KBM-7 (cell line): ENCODE measurements at regions not wholly inside any gene's neighbourhood (a gene's known extent, or its start where the extent isn't known, plus 50 kb on each side); places are given as distances from the start of the nearest gene placed in this dataset.

Experiments
- DNase-seq: peaks from one replicate; pipeline ENCODE4 v3.0.0-alpha.2; 2015
- in situ Hi-C: fragments of 300-500 bp; cut with MboI; formaldehyde crosslinking; loops from 2 replicates; pipeline ENCODE4 v1.14.3; 2020; ENCODE audit warnings: low sequenced_read_pairs, low pct_unique_long_range_greater_than_20kb, mixed read lengths

DNA sequence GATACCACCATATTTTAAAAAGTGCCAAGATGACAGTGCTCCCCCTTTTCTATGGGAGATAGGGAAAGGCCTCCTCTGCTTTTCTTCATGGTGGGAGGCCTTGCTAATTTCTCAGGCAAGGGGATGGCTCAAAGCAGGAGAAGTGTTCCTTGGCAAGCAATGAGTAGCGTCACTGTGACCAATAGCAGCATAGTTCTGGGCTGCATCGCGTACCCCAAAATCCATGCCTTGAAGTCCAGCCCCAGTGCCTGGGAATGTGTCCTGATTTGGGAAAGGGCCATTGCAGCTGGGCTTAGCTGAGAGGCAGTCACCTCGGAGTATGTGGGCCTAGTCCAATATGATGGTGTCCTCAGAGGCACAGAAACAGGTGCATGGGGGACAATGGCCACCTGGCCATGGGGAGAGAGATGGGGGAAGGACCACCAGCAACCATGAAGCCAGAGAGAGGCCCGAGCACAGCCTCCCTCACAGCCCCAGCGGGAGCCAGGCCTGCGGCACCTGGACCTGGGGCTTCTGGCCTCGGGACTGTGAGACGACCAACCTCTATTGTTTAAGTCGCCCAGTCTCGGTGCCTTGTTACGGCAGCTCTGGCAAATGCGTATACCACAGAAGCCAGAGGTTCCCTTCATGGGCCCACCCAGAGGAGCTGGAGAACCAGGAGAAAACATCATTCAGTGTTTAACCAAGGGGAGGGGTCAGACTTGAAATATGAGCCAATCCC, 153.1 kb upstream of the RPS6KA2 start:
- in situ Hi-C loops, result no loop called here
- no peak for DNase-seq

DNA sequence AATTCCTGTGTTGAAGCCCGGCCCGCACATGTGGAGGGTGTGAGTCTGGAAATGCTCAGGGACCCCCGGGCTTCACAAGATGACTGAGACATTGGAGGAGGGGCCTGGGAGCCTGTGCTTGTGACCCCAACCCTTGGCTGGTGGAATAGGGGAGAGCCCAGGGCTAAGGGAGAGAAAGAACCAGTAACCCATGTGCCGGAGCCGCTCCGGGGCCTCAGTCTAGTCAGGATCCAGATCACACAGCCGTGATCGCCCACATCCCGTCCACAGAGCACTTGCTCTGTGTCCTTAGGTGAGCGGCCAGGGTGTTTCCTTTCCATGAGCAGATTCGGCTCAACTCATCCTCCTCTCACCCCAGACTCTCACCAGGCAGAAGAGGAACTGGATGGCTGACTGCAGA, 152.3 kb upstream of the RPS6KA2 start:
- no peak for DNase-seq
- in situ Hi-C loops, result no loop called here

DNA sequence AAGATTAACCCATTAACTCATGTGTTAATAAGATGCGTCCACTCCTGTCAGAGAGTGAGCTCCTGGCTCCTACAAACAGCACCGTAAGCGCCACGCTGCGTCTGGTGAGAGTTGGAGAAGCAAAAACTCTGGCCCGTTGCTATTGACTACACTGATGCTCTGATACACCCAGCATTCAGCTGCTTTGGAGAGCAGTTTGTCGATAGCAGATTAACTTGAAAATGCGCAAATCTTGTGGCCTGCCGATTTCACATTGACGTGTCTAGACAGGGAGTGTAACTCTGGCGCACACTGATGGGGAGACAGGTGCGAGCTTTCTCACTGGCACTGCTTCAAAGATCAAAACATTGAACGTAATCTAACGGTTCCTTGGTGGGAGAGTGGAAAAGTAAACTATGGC, 151.7 kb upstream of the RPS6KA2 start:
- DNase-seq, result no peak
- in situ Hi-C loops, result no loop called here

DNA sequence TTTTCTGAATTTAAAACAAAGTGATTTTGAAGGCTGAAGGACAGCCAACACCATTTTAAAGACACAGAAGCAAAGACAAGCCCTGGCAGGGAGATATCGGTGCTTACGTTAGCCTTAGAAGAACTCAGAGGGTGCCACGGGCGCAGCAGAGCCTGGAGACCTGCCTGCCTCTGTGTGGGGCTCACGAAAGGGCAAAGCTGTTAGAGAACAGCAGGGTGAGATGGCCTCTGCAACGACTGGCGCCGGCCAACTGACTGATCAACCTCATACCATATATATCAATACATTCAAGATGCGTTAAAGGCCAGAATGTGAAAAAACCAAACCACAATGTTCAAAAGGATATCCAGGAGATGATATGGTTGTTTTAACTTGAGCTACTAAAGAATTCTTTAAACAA, 151.0 kb upstream of the RPS6KA2 start:
- in situ Hi-C loops, result no loop called here
- DNase-seq, result no peak

DNA sequence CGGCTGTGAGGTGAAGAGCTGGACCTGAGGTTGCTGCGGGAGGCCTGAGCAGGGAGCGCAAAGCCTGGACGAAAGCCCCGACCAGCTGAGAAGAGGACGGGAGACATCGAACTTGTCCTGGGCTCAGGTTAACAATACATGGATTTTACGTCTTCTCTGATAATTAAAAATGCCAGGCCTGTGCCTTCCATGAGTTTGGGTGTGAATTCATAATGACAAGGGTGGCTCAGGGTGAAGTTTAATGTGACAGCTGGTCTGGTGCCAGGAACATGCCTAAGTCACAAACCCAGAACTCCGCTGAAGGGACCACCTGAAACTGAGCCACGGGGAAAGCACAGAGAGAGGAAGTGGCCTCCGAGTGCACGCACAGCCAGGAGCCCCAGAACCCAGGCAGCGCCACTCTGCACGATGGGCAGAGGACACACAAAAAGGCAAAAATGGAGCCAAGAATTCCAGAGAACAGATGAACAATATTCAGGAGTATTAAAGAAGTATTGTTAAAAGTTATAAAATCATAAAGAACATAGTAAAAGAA, 150.1 kb upstream of the RPS6KA2 start:
- in situ Hi-C loops, result no loop called here
- DNase-seq, result no peak

DNA sequence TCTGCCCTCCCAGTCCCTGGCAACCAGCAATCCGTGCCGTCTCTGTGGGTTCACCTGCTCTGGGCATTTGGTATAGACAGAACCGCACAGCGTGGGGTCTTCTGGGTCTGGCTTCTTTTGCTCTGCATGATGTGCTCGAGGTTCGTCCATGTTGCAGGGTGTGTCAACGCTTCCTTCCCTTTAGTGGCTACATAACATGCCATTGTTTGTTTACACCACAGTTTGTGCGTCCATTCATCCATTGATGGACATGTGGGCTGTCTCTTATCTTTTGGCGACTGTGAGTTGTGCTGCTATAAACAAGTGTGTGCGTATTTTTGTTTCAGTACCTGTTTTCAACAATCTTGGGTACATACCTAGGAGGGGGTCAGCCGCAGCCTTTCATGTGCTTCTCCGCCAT, 149.5 kb upstream of the RPS6KA2 start:
- in situ Hi-C loops, result no loop called here
- no peak for DNase-seq

DNA sequence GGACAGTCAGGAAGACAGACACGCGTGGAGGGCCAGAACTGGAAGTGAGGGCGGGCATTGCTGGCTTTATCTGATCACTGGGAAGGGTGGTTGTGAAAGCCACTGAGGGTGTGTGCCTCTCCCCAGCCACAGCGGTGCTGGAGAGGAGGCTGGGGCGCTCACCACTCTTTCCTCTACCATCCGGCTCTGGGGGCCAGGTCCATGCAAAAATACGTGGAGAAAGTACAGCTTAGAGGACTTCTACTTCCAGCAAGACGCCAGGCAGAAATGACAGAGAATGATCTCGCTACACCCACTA, 148.8 kb upstream of the RPS6KA2 start:
- in situ Hi-C loops, result no loop called here
- no peak for DNase-seq

DNA sequence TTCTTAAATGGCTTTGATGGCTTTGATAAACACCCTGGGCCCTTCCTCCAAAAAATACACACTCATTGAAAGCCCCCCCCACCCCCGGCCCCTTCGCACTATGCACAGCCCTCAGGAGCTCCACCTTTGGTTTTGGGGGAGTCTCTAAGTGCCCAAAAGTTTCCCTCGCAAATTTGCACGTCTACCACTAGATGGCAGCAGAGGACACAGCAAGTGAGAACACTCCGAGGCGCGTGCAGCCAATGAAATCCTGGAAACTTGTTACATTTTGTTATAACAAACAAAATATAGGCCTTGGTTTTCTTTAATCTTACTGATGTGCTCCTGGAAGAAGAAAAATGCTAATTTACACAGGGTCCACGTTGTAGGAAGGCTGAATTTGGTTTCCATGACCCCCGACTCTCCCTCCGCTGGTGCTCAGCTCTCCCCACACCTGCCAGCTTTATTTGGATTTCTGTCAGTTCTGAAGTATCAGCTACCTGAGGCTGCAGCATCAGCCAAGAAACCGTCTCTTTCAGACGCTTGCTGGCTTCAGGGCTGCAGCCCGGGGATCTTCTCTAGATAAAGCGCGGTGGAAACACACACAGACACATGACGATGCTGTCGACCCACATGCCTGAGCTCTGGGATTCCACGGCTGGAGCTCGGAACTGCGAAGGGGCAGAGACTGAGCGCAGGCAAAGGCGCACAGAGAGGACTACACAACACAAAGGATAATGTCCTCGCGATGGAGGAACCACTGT, 148.3 kb upstream of the RPS6KA2 start:
- peak; percentile 71 for DNase-seq
- in situ Hi-C loops, result no loop called here

DNA sequence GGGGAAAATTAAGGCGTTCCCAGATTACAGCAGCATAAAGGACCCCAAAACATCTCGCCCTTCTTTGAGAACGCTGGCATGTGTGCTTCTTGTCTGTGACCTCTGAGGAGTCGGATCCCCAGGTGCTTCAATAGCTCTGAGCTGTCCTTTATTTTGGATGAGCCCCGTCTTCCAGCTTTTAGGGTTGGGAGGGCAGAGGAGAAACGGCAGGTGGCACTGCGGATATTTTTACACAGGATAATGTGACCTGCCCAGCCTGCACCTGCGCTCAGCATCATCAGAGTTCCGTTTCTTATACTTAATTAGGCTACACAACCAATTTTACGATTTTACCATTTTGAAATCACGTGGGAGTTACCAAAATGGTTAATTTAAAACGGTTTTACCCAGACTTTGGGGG, 147.7 kb upstream of the RPS6KA2 start:
- no peak for DNase-seq
- in situ Hi-C loops, result loop anchor here (25.0 kb wide), 1 partner anchor 337 kb away; no protein-coding TSS in a partner anchor

DNA sequence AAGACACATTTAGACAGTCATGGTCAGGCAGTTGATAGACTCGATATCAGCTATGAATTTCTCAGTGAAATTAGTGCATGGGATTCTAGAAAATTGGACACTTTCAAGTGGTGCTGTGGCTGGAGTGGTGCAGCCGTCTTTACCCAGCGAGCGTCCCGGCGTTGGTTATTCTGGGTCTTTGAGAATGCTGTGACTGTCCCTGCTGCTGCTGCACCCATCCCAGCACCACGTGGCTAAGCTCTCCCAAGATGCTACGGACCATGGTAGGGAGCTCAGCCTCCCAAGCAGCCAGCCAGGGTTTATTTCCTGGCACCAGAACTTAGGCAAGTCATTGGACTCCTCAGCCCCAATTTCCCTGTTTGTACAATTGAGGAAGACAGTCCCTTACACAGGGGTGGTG, 147.2 kb upstream of the RPS6KA2 start:
- in situ Hi-C loops, result loop anchor here (25.0 kb wide), 1 partner anchor 337 kb away; no protein-coding TSS in a partner anchor
- DNase-seq, result no peak

DNA sequence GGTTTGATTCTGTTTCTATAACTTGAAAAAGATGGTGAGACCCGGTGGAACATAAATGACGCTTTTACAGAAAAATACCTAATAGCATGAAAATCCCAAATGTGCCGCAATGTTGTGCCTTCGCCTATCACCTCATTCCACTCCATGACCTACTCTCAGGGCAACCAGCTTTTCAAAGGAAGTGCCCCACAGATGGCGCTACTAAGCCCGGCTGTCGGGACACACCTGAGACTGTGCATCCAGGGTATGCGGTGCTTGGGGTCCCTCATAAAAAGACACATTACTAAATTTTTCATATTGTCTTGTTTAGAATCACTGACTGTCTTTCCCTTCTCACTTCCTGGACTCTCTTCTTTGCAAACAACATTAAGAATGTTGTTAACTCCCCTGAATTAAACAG, 145.5 kb upstream of the RPS6KA2 start:
- in situ Hi-C loops, result loop anchor here (25.0 kb wide), 1 partner anchor 335 kb away; no protein-coding TSS in a partner anchor
- DNase-seq, result no peak

DNA sequence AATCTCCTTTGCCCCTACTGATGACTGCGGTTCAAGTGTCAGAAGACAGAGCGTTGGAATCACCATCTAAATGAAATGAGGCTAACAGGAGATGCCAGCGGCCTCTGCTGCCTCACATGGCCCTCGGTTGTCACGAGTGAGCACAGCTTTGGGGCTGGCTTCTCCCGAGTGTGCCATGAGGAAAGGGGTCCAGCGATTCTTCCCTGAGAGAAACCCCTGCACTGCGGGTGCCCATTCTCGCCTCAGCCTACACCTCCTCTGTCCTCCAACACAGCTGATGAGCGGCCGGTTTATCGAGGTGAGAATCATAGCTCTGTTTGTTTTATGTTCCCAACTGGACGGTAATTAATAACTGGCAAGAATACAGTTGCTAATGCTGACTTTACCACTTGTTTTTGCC, 144.7 kb upstream of the RPS6KA2 start:
- in situ Hi-C loops, result loop anchor here (25.0 kb wide), 1 partner anchor 334 kb away; no protein-coding TSS in a partner anchor
- no peak for DNase-seq

DNA sequence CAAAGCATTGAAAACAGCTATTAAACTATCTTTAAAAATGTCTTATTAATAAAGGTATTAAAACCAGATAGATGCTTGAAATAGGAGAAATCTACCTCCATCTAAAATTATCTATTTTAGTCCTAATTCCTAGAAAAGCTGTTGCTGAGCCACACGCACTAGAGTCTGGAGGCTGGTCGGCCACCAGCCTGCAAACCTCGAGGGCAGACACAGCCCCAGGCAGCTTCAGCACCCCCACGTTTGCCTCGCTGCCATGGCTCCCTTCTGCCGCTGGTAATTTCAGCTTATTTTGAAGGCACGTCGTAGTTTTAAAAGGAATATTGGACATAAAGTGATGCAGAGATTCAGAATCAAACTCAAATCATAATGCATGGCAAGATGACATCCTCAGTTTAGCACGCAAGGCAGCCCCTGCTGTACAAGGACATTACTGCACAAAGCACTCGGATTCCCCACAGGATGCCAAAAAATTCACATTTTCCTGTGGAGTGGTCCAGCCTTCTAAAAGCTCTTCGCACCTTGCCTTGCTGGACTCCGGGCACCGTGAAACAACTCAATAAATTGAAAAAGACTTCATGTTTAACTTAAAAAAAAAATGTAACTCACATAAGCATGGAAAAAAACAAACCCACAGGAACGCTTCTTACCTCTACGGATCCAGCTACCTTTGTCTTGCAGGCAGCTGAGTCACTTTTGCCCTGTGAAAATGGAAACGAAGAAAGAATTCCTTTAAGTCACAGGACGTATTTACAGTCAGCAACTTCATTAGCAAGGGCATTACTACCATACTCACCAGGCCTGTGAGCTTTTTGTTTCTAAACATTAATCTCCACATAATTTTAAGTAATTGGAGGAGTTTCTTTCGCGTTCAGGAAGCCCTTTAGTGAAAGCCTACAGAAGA, 143.4 kb upstream of the RPS6KA2 start:
- in situ Hi-C loops, result loop anchor here (25.0 kb wide), 1 partner anchor 333 kb away; no protein-coding TSS in a partner anchor
- DNase-seq, result no peak

DNA sequence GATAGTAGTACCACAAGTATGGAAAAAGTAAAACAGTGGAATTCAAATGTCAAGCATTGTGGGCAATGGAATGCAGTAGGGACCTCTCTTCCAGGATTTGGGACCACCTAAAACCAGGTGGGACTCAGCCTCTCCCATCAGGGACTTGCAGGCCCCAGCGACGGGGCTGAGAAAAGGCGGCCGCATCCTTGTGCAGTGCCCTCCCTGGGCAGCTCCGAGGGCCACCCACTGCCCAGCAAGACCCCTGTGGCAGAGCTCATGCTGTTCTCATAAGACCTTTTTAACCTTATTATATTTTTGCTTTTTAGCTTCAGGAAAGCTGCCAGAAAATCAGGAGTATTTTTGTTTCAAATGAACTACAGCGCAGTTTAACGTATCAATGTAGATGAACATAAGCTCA, 142.6 kb upstream of the RPS6KA2 start:
- in situ Hi-C loops, result loop anchor here (25.0 kb wide), 1 partner anchor 332 kb away; no protein-coding TSS in a partner anchor
- no peak for DNase-seq

DNA sequence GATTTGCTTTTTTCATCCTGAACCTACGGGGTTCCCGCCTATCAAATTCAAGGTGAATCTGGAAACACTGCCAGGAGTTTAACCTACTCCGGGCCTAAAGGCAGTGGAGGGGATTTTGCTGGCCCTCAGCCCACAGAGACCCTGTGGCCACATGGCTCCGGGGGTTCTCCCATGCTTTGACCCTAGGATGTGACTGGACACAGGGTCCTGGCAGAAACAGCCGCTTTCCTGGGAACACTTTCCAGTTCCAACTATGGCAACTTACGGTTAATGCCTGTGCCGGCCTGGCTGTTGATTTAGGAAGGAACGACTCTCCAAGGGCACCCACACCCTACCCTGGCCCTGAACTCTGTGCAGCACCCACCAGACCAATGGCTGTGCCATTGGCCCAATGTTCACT, 141.7 kb upstream of the RPS6KA2 start:
- in situ Hi-C loops, result loop anchor here (25.0 kb wide), 1 partner anchor 331 kb away; no protein-coding TSS in a partner anchor
- no peak for DNase-seq

DNA sequence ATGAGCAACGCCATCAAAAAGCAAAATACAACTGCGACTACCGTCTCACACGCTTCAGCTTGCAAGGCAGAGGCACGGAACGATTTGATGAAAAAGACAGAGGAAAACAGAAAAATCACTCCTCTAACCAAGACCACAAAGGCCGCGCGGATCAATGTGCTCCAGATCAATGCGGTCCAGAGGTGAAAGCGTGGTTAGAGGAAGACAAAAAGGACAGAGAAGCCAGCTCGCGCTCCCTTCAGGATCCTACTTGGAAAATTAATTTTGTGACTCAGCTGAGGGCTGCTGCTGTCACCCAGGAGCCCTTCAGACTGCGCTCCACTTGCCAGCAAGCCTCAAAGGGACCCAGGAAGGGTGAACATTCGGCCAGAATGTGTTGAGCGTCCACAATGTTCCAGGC, 140.2 kb upstream of the RPS6KA2 start:
- no peak for DNase-seq

DNA sequence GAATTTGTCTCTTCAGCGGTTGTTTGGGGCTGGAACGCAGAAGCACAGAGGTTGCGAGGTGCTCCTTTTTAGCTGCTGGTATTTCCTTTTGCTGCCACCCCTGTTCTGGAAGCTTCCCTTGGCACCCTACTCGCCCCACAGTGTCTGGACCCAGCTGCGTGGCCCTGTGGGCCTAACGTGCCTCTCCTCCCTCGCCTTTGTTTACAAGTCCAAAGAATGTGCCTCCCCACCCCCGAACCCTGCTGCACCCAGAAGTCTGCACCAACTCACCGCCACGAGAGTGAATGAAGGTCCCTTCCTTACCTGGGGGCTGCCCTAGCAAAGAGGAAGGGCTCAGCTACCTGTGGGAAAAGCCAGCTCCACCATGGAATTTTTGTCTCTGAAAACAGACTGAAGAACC, 139.7 kb upstream of the RPS6KA2 start:
- in situ Hi-C loops, result loop anchor here (25.0 kb wide), 1 partner anchor 329 kb away; no protein-coding TSS in a partner anchor
- no peak for DNase-seq

More for the DNA sequence above, 140.2 kb upstream of the RPS6KA2 start:
- in situ Hi-C loops, result loop anchor here (25.0 kb wide), 1 partner anchor 330 kb away; no protein-coding TSS in a partner anchor

DNA sequence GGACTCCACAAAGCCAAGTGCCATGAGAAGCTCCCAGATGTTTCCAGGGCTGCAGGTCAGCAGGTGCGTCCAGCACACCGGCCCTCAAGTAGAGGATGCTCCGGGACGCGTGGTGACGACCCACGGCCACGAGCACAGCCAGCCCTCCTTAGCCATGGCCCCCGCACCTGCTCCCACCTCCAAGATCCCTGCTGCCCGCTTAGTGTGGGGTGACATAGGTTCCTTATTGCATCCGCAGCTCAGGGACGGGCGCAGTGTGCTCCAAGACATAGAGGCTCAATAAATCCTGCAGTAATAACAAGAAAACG, 138.1 kb upstream of the RPS6KA2 start:
- in situ Hi-C loops, result loop anchor here (25.0 kb wide), 1 partner anchor 328 kb away; no protein-coding TSS in a partner anchor
- DNase-seq, result no peak
